ENCODE measurements at regions not wholly inside any gene's neighbourhood (a gene's known extent, or its start where the extent isn't known, plus 50 kb on each side); places are given as distances from the start of the nearest gene placed in this dataset.

DNA sequence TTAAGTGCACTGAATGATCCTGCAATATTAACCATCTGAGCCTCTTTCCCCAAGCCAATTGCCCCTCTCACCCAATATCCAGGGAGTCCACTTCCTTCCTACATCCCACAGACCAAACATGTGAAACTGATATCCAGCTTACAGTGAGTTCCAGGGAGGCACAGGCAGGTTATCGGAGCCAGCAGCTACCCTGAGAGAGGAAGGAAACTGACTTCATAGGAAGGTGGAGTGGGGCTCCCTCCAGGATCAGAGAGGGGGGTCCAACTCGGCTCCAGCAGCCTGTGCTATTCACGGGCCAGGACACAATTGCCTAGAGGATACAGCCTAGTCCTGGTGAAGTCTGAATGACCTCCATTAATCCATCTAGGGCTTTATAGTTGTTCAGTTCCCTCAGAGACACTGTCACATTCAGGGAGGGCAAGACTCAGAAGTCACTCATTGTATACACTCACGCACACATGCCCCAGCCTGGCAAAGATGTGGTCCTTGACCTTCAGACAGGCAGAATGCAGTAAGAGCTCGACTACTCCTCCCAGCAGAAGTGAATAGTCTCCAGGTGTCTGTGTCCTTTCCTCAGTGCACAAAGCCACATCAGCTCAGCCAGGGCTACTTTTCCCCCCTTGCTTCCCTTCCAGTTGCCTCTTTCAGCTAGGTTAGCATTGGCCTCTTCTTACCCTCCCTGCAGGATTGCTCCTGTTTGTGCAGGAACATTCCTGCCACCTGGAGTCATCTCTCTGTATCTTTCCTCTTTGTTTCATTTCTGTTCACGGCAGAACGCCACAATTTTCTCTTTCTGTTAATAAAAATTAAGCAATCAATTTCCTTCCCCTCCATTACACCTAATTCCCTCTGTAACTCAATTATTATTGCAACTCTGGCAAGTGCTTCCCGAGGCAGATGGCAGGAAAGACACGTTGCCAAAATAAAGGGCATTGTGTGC lies 501.7 kb downstream of the ARHGEF28 start:
- no peak for TF ChIP-seq TAF1 (IDR thresholded peaks at IDR 0.05; ENCODE audit: borderline replicate concordance, low read depth, low read length)
- TF ChIP-seq POLR2A (IDR thresholded peaks at IDR 0.05; ENCODE audit: low read depth, low read length): no peak
